Brain microvascular endothelial cell (primary cell): ENCODE measurements at regions not wholly inside any gene's neighbourhood (a gene's known extent, or its start where the extent isn't known, plus 50 kb on each side); places are given as distances from the start of the nearest gene placed in this dataset.

Experiments
- DNase-seq: peaks from one replicate; pipeline ENCODE4 v3.0.0-alpha.2; 2020
- H3K27ac ChIP-seq: fragments of 250-450 bp; sonication (Bioruptor Pico); 2 replicates; pipeline ENCODE4 v1.5.1; 2020; ENCODE audit warnings: mild to moderate bottlenecking, moderate library complexity
- H3K27me3 ChIP-seq: fragments of 250-450 bp; sonication (Bioruptor Pico); replicated peaks from 2 replicates; pipeline ENCODE4 v1.5.1; 2020; ENCODE audit warnings: mild to moderate bottlenecking
- H3K36me3 ChIP-seq: fragments of 250-450 bp; sonication (Bioruptor Pico); replicated peaks from 2 replicates; pipeline ENCODE4 v1.5.1; 2020; ENCODE audit warnings: mild to moderate bottlenecking
- H3K4me3 ChIP-seq: 2 replicates; pipeline ENCODE4 v1.5.1; 2011; ENCODE audit warnings: low read depth, mild to moderate bottlenecking, control low read depth, low read length, moderate library complexity
- CTCF ChIP-seq: IDR thresholded peaks from 2 replicates; pipeline ENCODE4 v1.5.1; 2011; ENCODE audit warnings: low read depth, mild to moderate bottlenecking, moderate library complexity, low read length, control low read depth, inconsistent platforms; ENCODE audit errors: missing control alignments
- in situ Hi-C: cut with HindIII; loops from 2 replicates; pipeline ENCODE4 v1.10.0; 2017; ENCODE audit warnings: low sequenced_read_pairs, low pct_ligation_motif_present

- no peak for TF ChIP-seq CTCF
- H3K4me3 ChIP-seq = no peak overlapping the region
- no peak overlapping the region for H3K27ac ChIP-seq
- no peaks in the 10 kb centered on the region for H3K27me3 ChIP-seq
- in situ Hi-C loops = no loop called here
- no peak for DNase-seq
- no peaks in the 10 kb centered on the region for H3K36me3 ChIP-seq
Measured at GRCh38 chr3:163582967-163583366, 1495.3 kb downstream of the SI start.

GRCh38 chr3:163577271-163577670, 1501.0 kb downstream of the SI start:
- H3K36me3 ChIP-seq = no peaks in the 10 kb centered on the region
- DNase-seq = no peak
- in situ Hi-C loops = no loop called here
- H3K27ac ChIP-seq = no peak overlapping the region
- no peak for TF ChIP-seq CTCF
- no peaks in the 10 kb centered on the region for H3K27me3 ChIP-seq
- no peak overlapping the region for H3K4me3 ChIP-seq

GRCh38 chr3:163576314-163576713, 1502.0 kb downstream of the SI start:
- no peak for DNase-seq
- no peaks in the 10 kb centered on the region for H3K27me3 ChIP-seq
- H3K4me3 ChIP-seq = no peak overlapping the region
- H3K36me3 ChIP-seq = no peaks in the 10 kb centered on the region
- no peak for TF ChIP-seq CTCF
- in situ Hi-C loops = no loop called here
- H3K27ac ChIP-seq = no peak overlapping the region

- no peak for TF ChIP-seq CTCF
Measured at GRCh38 chr3:163573324-163573723, 1505.0 kb downstream of the SI start.

GRCh38 chr3:163572856-163573255, 1505.4 kb downstream of the SI start:
- Histone ChIP-seq H3K27ac (no peak overlapping the region), H3K27me3 (no peaks in the 10 kb centered on the region), H3K36me3 (no peaks in the 10 kb centered on the region), H3K4me3 (no peak overlapping the region)
- in situ Hi-C loops = no loop called here
- TF ChIP-seq CTCF = no peak
- no peak for DNase-seq

More at GRCh38 chr3:163573324-163573723, 1505.0 kb downstream of the SI start:
- in situ Hi-C loops = no loop called here
- Histone ChIP-seq H3K27ac (no peak overlapping the region), H3K27me3 (no peaks in the 10 kb centered on the region), H3K36me3 (no peaks in the 10 kb centered on the region), H3K4me3 (no peak overlapping the region)
- DNase-seq = no peak

GRCh38 chr3:163563485-163563884, 1514.8 kb downstream of the SI start:
- no peak for DNase-seq
- Histone ChIP-seq H3K27ac (no peak overlapping the region), H3K4me3 (no peak overlapping the region), H3K27me3 (no peaks in the 10 kb centered on the region), H3K36me3 (no peaks in the 10 kb centered on the region)
- in situ Hi-C loops = no loop called here
- no peak for TF ChIP-seq CTCF
